DND-41 (cell line): ENCODE measurements at regions not wholly inside any gene's neighbourhood (a gene's known extent, or its start where the extent isn't known, plus 50 kb on each side); places are given as distances from the start of the nearest gene placed in this dataset.

Source experiments
- CTCF ChIP-seq: IDR thresholded peaks from 2 replicates; pipeline ENCODE4 v1.5.1; 2012; ENCODE audit warnings: borderline replicate concordance, low read length, moderate library complexity, mild to moderate bottlenecking; ENCODE audit not compliant: poor library complexity, severe bottlenecking; ENCODE audit errors: extremely low read depth
- EZH2 ChIP-seq: IDR thresholded peaks from 3 replicates; pipeline ENCODE4 v1.6.1; 2012; ENCODE audit warnings: borderline replicate concordance, low read depth, mild to moderate bottlenecking, moderate library complexity, low read length, inconsistent platforms; ENCODE audit not compliant: severe bottlenecking

GRCh38 chr4:29375716-29376115, 1344.5 kb upstream of the PCDH7 start:
- TF ChIP-seq CTCF (no peak), EZH2 (no peak)
